ENCODE measurements at regions not wholly inside any gene's neighbourhood (a gene's known extent, or its start where the extent isn't known, plus 50 kb on each side); places are given as distances from the start of the nearest gene placed in this dataset.

DNA sequence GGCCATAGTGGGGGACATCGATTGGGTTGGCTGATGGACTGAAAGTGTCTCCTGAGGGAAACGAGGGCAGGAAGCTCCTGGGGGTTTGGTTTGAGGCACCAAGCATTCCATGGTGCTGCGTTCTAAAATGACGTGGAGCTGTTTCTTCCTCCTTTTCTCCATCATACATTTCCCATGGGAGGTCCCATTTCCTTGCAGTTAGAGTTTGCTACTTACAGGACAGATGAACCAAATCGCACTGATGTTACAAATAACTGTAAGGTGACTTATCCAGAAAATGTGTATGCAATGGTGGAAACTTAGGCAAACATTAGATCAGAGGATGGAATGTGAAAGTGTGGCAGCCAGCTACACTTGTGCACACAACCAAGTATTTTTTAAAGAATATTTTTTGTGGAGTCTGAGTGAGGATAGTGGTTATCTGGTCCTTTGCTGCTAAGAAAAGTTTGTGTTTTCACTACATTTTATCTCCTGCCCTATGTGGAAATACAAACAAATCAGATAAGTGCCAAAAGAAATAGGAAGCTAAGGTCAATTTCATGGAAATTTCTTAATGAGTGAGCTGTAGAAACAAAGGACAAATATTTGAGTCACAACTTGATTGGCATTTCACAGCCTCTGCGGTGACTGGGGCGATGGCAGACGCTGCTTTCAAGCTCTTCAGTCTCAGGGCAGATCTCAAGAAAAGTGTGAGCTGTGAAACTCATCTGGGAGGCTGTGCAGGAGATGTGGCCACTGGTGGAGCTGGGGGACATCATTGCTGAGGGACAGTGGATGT, 256.2 kb downstream of the TSN start:
- Histone ChIP-seq H3K9me3 (ENCODE audit: control insufficient read depth in 3 of 3, low read length in 3 of 3) (no peaks in the 10 kb centered on the region), H3K4me1 (ENCODE audit: control insufficient read depth in 3 of 3, insufficient read depth in 3 of 3, low read length in 3 of 3) (peaks cover 0 to 2% (median 0%) of the 10 kb centered on the region in 3 donors), H3K27me3 (ENCODE audit: control insufficient read depth in 3 of 3, insufficient read depth in 3 of 3, low read length in 3 of 3) (peaks cover 0 to 4% (median 3%) of the 10 kb centered on the region in 3 donors), H3K9ac (ENCODE audit: low read depth in 1 of 3, low read length in 3 of 3) (no peak overlapping the region), H3K27ac (ENCODE audit: low read depth, low read length) (no peak overlapping the region), H3K36me3 (ENCODE audit: control insufficient read depth in 3 of 3, insufficient read depth in 3 of 3, low read length in 3 of 3) (no peaks in the 10 kb centered on the region), H3K4me3 (ENCODE audit: low read length in 3 of 3) (no peak overlapping the region)

- Histone ChIP-seq H3K36me3 (ENCODE audit: control insufficient read depth in 3 of 3, insufficient read depth in 3 of 3, low read length in 3 of 3) (no peaks in the 10 kb centered on the region), H3K9me3 (ENCODE audit: control insufficient read depth in 3 of 3, low read length in 3 of 3) (no peaks in the 10 kb centered on the region), H3K4me1 (ENCODE audit: control insufficient read depth in 3 of 3, insufficient read depth in 3 of 3, low read length in 3 of 3) (no peaks in the 10 kb centered on the region)
These were observed 263.3 kb downstream of the TSN start for GRCh38 chr2:122018736-122019135.

GRCh38 chr2:122019724-122020123, 264.3 kb downstream of the TSN start:
- H3K9ac ChIP-seq (ENCODE audit: low read depth in 1 of 3, low read length in 3 of 3): no peak overlapping the region
- H3K4me1 ChIP-seq (ENCODE audit: control insufficient read depth in 3 of 3, insufficient read depth in 3 of 3, low read length in 3 of 3): no peaks in the 10 kb centered on the region
- H3K9me3 ChIP-seq (ENCODE audit: control insufficient read depth in 3 of 3, low read length in 3 of 3): no peaks in the 10 kb centered on the region
- H3K27ac ChIP-seq (ENCODE audit: low read depth, low read length): no peak overlapping the region
- H3K4me3 ChIP-seq (ENCODE audit: low read length in 3 of 3): no peak overlapping the region
- H3K36me3 ChIP-seq (ENCODE audit: control insufficient read depth in 3 of 3, insufficient read depth in 3 of 3, low read length in 3 of 3): no peaks in the 10 kb centered on the region
- peaks cover 0 to 7% (median 6%) of the 10 kb centered on the region in 3 donors for H3K27me3 ChIP-seq (ENCODE audit: control insufficient read depth in 3 of 3, insufficient read depth in 3 of 3, low read length in 3 of 3)

More at GRCh38 chr2:122018736-122019135, 263.3 kb downstream of the TSN start:
- H3K4me3 ChIP-seq (ENCODE audit: low read length in 3 of 3): no peak overlapping the region
- no peak overlapping the region for H3K27ac ChIP-seq (ENCODE audit: low read depth, low read length)
- no peak overlapping the region for H3K9ac ChIP-seq (ENCODE audit: low read depth in 1 of 3, low read length in 3 of 3)
- peaks cover 0 to 7% (median 6%) of the 10 kb centered on the region in 3 donors for H3K27me3 ChIP-seq (ENCODE audit: control insufficient read depth in 3 of 3, insufficient read depth in 3 of 3, low read length in 3 of 3)

- Histone ChIP-seq H3K4me1 (ENCODE audit: control insufficient read depth in 3 of 3, insufficient read depth in 3 of 3, low read length in 3 of 3) (no peaks in the 10 kb centered on the region), H3K36me3 (ENCODE audit: control insufficient read depth in 3 of 3, insufficient read depth in 3 of 3, low read length in 3 of 3) (no peaks in the 10 kb centered on the region), H3K4me3 (ENCODE audit: low read length in 3 of 3) (no peak overlapping the region), H3K27ac (ENCODE audit: low read depth, low read length) (no peak overlapping the region), H3K27me3 (ENCODE audit: control insufficient read depth in 3 of 3, insufficient read depth in 3 of 3, low read length in 3 of 3) (peaks cover 0 to 7% (median 6%) of the 10 kb centered on the region in 3 donors), H3K9me3 (ENCODE audit: control insufficient read depth in 3 of 3, low read length in 3 of 3) (no peaks in the 10 kb centered on the region), H3K9ac (ENCODE audit: low read depth in 1 of 3, low read length in 3 of 3) (no peak overlapping the region)
These were observed 264.9 kb downstream of the TSN start for GRCh38 chr2:122020377-122020776.

DNA sequence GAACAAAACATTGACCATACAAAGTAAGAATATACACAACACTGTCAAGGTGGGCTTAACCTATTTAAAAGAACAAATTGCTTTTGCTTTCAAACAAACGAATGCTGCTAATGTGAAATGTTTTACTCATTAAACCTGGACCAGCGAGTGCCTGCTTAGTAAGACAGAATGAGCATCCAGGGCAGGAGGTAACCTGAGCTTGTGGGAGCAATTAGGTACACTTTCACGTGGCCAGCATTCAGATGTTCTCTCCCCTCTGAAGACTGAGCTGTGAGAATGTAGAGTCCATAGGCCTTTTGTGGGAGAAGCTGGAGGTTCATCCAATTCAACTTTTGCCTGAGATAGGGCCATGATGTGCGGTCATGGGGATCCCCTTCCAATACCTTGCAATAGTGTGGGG, 266.5 kb downstream of the TSN start:
- Histone ChIP-seq H3K27me3 (ENCODE audit: control insufficient read depth in 3 of 3, insufficient read depth in 3 of 3, low read length in 3 of 3) (peaks cover 0 to 7% (median 6%) of the 10 kb centered on the region in 3 donors), H3K36me3 (ENCODE audit: control insufficient read depth in 3 of 3, insufficient read depth in 3 of 3, low read length in 3 of 3) (no peaks in the 10 kb centered on the region), H3K9ac (ENCODE audit: low read depth in 1 of 3, low read length in 3 of 3) (no peak overlapping the region), H3K4me1 (ENCODE audit: control insufficient read depth in 3 of 3, insufficient read depth in 3 of 3, low read length in 3 of 3) (no peaks in the 10 kb centered on the region), H3K4me3 (ENCODE audit: low read length in 3 of 3) (no peak overlapping the region), H3K9me3 (ENCODE audit: control insufficient read depth in 3 of 3, low read length in 3 of 3) (no peaks in the 10 kb centered on the region), H3K27ac (ENCODE audit: low read depth, low read length) (no peak overlapping the region)

- Histone ChIP-seq H3K27ac (ENCODE audit: low read depth, low read length) (no peak overlapping the region), H3K27me3 (ENCODE audit: control insufficient read depth in 3 of 3, insufficient read depth in 3 of 3, low read length in 3 of 3) (peaks cover 0 to 7% (median 6%) of the 10 kb centered on the region in 3 donors), H3K4me3 (ENCODE audit: low read length in 3 of 3) (no peak overlapping the region), H3K36me3 (ENCODE audit: control insufficient read depth in 3 of 3, insufficient read depth in 3 of 3, low read length in 3 of 3) (no peaks in the 10 kb centered on the region), H3K9ac (ENCODE audit: low read depth in 1 of 3, low read length in 3 of 3) (no peak overlapping the region), H3K4me1 (ENCODE audit: control insufficient read depth in 3 of 3, insufficient read depth in 3 of 3, low read length in 3 of 3) (no peaks in the 10 kb centered on the region), H3K9me3 (ENCODE audit: control insufficient read depth in 3 of 3, low read length in 3 of 3) (no peaks in the 10 kb centered on the region)
These were observed 267.1 kb downstream of the TSN start for GRCh38 chr2:122022531-122022930.

GRCh38 chr2:122023059-122023864, 267.8 kb downstream of the TSN start:
- H3K9ac ChIP-seq (ENCODE audit: low read depth in 1 of 3, low read length in 3 of 3): no peak overlapping the region
- H3K4me1 ChIP-seq (ENCODE audit: control insufficient read depth in 3 of 3, insufficient read depth in 3 of 3, low read length in 3 of 3): no peaks in the 10 kb centered on the region
- H3K4me3 ChIP-seq (ENCODE audit: low read length in 3 of 3): no peak overlapping the region
- H3K36me3 ChIP-seq (ENCODE audit: control insufficient read depth in 3 of 3, insufficient read depth in 3 of 3, low read length in 3 of 3): no peaks in the 10 kb centered on the region
- H3K27ac ChIP-seq (ENCODE audit: low read depth, low read length): no peak overlapping the region
- no peaks in the 10 kb centered on the region for H3K9me3 ChIP-seq (ENCODE audit: control insufficient read depth in 3 of 3, low read length in 3 of 3)
- peaks cover 0 to 7% (median 6%) of the 10 kb centered on the region in 3 donors for H3K27me3 ChIP-seq (ENCODE audit: control insufficient read depth in 3 of 3, insufficient read depth in 3 of 3, low read length in 3 of 3)

GRCh38 chr2:122027510-122028217, 272.2 kb downstream of the TSN start:
- Histone ChIP-seq H3K4me1 (ENCODE audit: control insufficient read depth in 3 of 3, insufficient read depth in 3 of 3, low read length in 3 of 3) (no peaks in the 10 kb centered on the region), H3K36me3 (ENCODE audit: control insufficient read depth in 3 of 3, insufficient read depth in 3 of 3, low read length in 3 of 3) (no peaks in the 10 kb centered on the region), H3K9ac (ENCODE audit: low read depth in 1 of 3, low read length in 3 of 3) (no peak overlapping the region), H3K4me3 (ENCODE audit: low read length in 3 of 3) (no peak overlapping the region), H3K27ac (ENCODE audit: low read depth, low read length) (no peak overlapping the region), H3K9me3 (ENCODE audit: control insufficient read depth in 3 of 3, low read length in 3 of 3) (no peaks in the 10 kb centered on the region), H3K27me3 (ENCODE audit: control insufficient read depth in 3 of 3, insufficient read depth in 3 of 3, low read length in 3 of 3) (peaks cover 0 to 4% (median 0%) of the 10 kb centered on the region in 3 donors)

DNA sequence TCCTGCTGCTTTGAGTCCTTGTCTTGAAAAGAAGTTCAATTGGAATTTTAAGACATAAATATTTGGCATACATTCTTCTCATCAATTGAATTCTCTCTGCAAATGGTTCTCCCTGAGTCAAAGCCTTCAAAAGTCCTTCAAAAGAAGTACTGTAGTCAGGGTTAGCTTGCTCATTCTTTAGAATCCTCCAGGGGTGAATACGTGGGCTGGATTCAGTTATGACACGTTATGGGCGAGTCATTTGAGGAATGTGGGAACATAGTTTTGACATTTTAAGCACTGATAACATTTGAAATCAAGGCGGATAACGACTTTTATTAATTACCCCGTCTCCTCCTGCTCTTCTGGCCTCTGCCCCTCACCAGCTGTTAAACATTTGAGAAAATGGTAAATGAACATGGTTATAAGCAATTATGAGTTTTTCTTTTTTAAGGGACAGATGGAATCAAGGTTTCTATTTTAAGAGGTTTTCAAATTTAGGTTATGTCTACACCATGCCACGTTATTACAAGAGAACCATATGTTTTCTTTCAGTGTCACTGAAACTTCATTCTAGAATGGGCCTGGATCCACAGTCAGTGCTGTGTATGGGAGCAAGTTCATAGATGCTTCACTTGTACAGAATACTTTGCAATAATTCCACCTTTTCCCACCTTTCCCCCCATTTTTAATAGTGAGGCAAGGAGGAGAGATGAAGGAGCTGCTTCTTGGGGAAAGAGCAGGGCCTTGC, 273.1 kb downstream of the TSN start:
- H3K4me3 ChIP-seq (ENCODE audit: low read length in 3 of 3): no peak overlapping the region
- no peaks in the 10 kb centered on the region for H3K9me3 ChIP-seq (ENCODE audit: control insufficient read depth in 3 of 3, low read length in 3 of 3)
- no peak overlapping the region for H3K27ac ChIP-seq (ENCODE audit: low read depth, low read length)
- no peak overlapping the region for H3K9ac ChIP-seq (ENCODE audit: low read depth in 1 of 3, low read length in 3 of 3)
- H3K27me3 ChIP-seq (ENCODE audit: control insufficient read depth in 3 of 3, insufficient read depth in 3 of 3, low read length in 3 of 3): peaks cover 0 to 4% (median 0%) of the 10 kb centered on the region in 3 donors
- no peaks in the 10 kb centered on the region for H3K4me1 ChIP-seq (ENCODE audit: control insufficient read depth in 3 of 3, insufficient read depth in 3 of 3, low read length in 3 of 3)
- no peaks in the 10 kb centered on the region for H3K36me3 ChIP-seq (ENCODE audit: control insufficient read depth in 3 of 3, insufficient read depth in 3 of 3, low read length in 3 of 3)

All from skeletal muscle tissue (tissue), 3 donors.